ENCODE measurements at regions not wholly inside any gene's neighbourhood (a gene's known extent, or its start where the extent isn't known, plus 50 kb on each side); places are given as distances from the start of the nearest gene placed in this dataset.

DNA sequence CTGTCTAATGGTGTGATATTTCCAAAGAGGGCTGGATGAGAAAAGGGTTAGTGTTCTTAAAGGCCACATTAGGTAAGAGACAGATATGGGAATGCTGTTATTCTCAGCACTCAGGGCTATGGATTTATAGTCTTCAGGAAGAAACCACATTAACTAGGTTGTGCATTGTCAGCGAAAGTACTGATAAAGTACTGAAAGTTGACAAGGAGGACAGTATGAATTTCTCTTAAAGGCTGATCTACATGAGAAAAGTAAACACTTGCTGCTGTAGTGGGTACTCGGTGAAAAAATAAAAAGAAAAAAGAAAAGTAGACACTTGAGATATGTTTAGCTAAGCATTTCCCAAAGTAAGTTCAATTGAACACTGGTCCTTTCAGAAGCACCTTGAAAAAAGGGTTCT, 381.0 kb upstream of the RPS23 start:
- Histone ChIP-seq H3K27me3 (ENCODE audit: insufficient read depth, low read length) (no peaks in the 10 kb centered on the region), H3K4me3 (ENCODE audit: low read depth, low read length) (no peak overlapping the region), H2AFZ (ENCODE audit: low read length, unreplicated experiment) (no peak overlapping the region), H3K36me3 (ENCODE audit: insufficient read depth, low read length) (no peaks in the 10 kb centered on the region), H3K27ac (ENCODE audit: low read depth, low read length) (no peak overlapping the region), H3K79me2 (ENCODE audit: control insufficient read depth, insufficient read depth, low read length, unreplicated experiment) (no peaks in the 10 kb centered on the region), H3K4me1 (ENCODE audit: control insufficient read depth, insufficient read depth, low read length, unreplicated experiment) (no peaks in the 10 kb centered on the region)

DNA sequence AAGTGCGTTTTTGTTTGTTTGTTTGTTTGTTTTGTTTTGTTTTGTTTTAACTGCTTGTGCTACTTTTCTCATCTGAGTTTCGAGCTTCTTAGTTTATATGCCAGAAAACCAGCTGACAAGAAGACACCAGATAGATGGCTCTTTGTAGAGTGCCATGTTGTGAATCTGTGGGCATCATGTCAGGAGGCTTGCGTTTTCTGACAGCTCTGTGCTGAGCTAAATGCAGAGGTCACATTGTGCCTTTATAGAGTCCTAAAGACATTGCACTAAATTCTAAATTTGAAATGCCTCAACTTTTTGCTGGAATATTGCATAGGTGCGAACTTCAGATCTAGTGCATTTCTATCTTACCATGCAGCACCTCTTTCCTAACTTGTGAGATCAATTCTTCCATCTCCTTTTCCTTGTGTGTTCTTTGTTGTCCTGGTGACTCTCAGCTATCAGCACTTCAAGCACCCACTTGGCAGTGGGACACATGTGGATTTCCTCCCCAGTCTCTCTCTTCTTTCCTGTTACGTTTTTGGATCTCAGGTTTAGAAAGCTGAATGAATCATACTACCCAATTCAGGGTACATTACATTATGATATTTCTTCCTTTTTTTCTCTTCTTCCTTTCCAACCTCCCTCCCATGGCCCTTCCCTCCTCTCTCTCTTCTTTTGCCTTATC, 379.0 kb upstream of the RPS23 start:
- no peak overlapping the region for H3K4me3 ChIP-seq (ENCODE audit: low read depth, low read length)
- no peak overlapping the region for H2AFZ ChIP-seq (ENCODE audit: low read length, unreplicated experiment)
- H3K4me1 ChIP-seq (ENCODE audit: control insufficient read depth, insufficient read depth, low read length, unreplicated experiment) = no peaks in the 10 kb centered on the region
- no peak overlapping the region for H3K27ac ChIP-seq (ENCODE audit: low read depth, low read length)
- no peaks in the 10 kb centered on the region for H3K79me2 ChIP-seq (ENCODE audit: control insufficient read depth, insufficient read depth, low read length, unreplicated experiment)
- no peaks in the 10 kb centered on the region for H3K36me3 ChIP-seq (ENCODE audit: insufficient read depth, low read length)
- no peaks in the 10 kb centered on the region for H3K27me3 ChIP-seq (ENCODE audit: insufficient read depth, low read length)

DNA sequence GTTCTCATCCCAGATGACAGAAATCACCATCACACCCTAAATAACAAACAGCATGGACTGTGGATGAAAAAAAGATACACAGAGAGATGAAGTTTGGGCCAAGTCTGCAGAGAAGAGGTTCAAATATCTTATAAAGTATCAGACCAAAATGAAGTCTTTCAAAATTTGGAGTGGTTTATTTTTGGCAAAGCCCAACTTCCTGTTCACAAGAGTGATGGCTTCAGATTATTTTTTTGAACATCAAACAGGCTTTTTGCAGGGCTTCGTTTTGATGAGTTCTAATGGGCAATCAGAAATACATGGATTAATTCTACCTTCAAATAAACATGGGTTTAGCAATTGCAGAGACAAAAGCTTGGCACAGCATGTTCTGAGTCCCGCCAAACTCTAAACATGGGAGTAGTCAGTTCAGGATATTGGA, 378.2 kb upstream of the RPS23 start:
- H3K4me3 ChIP-seq (ENCODE audit: low read depth, low read length) = no peak overlapping the region
- H3K79me2 ChIP-seq (ENCODE audit: control insufficient read depth, insufficient read depth, low read length, unreplicated experiment) = no peaks in the 10 kb centered on the region
- no peaks in the 10 kb centered on the region for H3K4me1 ChIP-seq (ENCODE audit: control insufficient read depth, insufficient read depth, low read length, unreplicated experiment)
- H3K36me3 ChIP-seq (ENCODE audit: insufficient read depth, low read length) = no peaks in the 10 kb centered on the region
- H3K27me3 ChIP-seq (ENCODE audit: insufficient read depth, low read length) = no peaks in the 10 kb centered on the region
- H2AFZ ChIP-seq (ENCODE audit: low read length, unreplicated experiment) = no peak overlapping the region
- no peak overlapping the region for H3K27ac ChIP-seq (ENCODE audit: low read depth, low read length)

DNA sequence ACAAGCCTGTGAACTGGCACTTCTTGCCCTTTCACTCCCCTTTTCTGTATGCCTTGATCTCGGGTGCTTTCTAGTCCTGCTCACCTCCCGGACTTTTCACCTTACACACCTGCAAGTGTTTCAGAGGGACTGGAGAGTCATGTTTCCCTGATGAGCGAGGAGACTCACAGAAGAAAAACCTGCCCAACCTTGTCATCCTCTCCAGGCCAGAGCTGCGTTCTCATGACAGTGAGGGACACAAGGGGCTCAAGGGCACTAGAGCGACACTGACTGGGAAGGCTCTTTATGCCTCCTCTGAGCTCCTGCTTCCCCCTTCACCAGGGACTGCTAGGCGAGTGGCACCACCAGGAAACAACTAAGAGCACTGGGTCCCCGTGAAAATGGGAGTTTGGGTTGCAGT, 376.9 kb upstream of the RPS23 start:
- no peak overlapping the region for H3K27ac ChIP-seq (ENCODE audit: low read depth, low read length)
- no peaks in the 10 kb centered on the region for H3K79me2 ChIP-seq (ENCODE audit: control insufficient read depth, insufficient read depth, low read length, unreplicated experiment)
- H3K4me1 ChIP-seq (ENCODE audit: control insufficient read depth, insufficient read depth, low read length, unreplicated experiment) = no peaks in the 10 kb centered on the region
- no peak overlapping the region for H3K4me3 ChIP-seq (ENCODE audit: low read depth, low read length)
- no peaks in the 10 kb centered on the region for H3K27me3 ChIP-seq (ENCODE audit: insufficient read depth, low read length)
- no peaks in the 10 kb centered on the region for H3K36me3 ChIP-seq (ENCODE audit: insufficient read depth, low read length)
- H2AFZ ChIP-seq (ENCODE audit: low read length, unreplicated experiment) = no peak overlapping the region

DNA sequence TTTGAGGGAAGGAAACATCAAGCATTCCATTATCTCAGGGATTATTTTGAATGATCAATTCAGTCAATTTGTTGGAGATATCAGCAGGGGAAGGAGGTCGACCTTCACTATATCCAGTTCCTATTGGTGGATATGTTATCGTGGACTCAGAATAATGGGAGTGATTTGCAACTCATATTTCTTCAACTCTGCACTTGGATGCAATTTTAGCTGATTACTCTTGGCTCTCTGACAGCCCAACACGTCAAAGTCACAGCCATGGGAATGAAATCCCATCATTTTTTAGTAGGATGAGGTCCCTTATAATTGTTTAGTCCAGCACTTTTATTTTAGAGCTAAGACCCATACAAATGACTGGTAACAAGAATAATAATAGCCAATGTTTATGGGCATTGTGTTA, 371.8 kb upstream of the RPS23 start:
- no peaks in the 10 kb centered on the region for H3K4me1 ChIP-seq (ENCODE audit: control insufficient read depth, insufficient read depth, low read length, unreplicated experiment)

DNA sequence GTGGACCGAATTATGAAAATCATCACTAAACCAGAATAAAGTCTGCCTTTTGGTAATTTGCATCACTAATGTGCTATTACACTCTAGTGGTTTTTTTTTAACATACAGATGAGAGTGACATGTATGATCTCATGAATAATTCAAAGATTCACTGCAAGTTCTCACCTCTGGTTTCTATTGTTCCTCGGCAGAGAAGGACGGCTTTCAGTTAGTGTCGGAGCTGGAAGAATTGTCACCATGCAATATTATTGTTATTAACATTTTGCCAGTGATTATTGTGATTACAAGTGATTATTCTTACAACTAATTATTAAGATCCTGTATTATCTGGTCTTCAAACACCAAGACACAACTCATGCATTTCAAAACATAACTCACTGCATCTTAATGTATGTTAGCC, 366.6 kb upstream of the RPS23 start:
- Histone ChIP-seq H3K79me2 (ENCODE audit: control insufficient read depth, insufficient read depth, low read length, unreplicated experiment) (no peaks in the 10 kb centered on the region), H3K36me3 (ENCODE audit: insufficient read depth, low read length) (no peaks in the 10 kb centered on the region), H2AFZ (ENCODE audit: low read length, unreplicated experiment) (no peak overlapping the region), H3K4me1 (ENCODE audit: control insufficient read depth, insufficient read depth, low read length, unreplicated experiment) (no peaks in the 10 kb centered on the region), H3K27me3 (ENCODE audit: insufficient read depth, low read length) (no peaks in the 10 kb centered on the region), H3K27ac (ENCODE audit: low read depth, low read length) (no peak overlapping the region), H3K4me3 (ENCODE audit: low read depth, low read length) (no peak overlapping the region)

More for the DNA sequence above, 371.8 kb upstream of the RPS23 start:
- Histone ChIP-seq H3K36me3 (ENCODE audit: insufficient read depth, low read length) (no peaks in the 10 kb centered on the region), H3K79me2 (ENCODE audit: control insufficient read depth, insufficient read depth, low read length, unreplicated experiment) (no peaks in the 10 kb centered on the region), H2AFZ (ENCODE audit: low read length, unreplicated experiment) (no peak overlapping the region), H3K4me3 (ENCODE audit: low read depth, low read length) (no peak overlapping the region), H3K27me3 (ENCODE audit: insufficient read depth, low read length) (no peaks in the 10 kb centered on the region), H3K27ac (ENCODE audit: low read depth, low read length) (no peak overlapping the region)

DNA sequence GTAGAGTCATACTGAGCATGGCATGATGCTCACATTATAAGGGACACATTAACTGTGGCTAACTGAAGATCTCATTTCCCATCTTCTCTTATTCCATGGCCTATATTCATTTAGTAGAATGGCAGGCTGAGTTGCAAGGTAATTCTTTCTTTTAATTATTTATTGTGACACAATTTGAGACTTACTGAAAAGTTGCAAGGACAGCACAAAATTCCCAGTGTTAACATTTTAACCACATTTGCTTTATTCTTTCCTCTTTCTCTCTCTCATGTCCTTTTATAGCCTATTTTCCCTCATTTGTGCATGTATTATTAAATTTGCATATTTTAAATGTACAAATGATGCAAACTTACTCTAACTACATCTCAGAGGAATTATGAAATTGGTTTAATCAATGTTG, 366.1 kb upstream of the RPS23 start:
- Histone ChIP-seq H2AFZ (ENCODE audit: low read length, unreplicated experiment) (no peak overlapping the region), H3K4me1 (ENCODE audit: control insufficient read depth, insufficient read depth, low read length, unreplicated experiment) (no peaks in the 10 kb centered on the region), H3K27ac (ENCODE audit: low read depth, low read length) (no peak overlapping the region), H3K27me3 (ENCODE audit: insufficient read depth, low read length) (no peaks in the 10 kb centered on the region), H3K36me3 (ENCODE audit: insufficient read depth, low read length) (no peaks in the 10 kb centered on the region), H3K79me2 (ENCODE audit: control insufficient read depth, insufficient read depth, low read length, unreplicated experiment) (no peaks in the 10 kb centered on the region), H3K4me3 (ENCODE audit: low read depth, low read length) (no peak overlapping the region)

DNA sequence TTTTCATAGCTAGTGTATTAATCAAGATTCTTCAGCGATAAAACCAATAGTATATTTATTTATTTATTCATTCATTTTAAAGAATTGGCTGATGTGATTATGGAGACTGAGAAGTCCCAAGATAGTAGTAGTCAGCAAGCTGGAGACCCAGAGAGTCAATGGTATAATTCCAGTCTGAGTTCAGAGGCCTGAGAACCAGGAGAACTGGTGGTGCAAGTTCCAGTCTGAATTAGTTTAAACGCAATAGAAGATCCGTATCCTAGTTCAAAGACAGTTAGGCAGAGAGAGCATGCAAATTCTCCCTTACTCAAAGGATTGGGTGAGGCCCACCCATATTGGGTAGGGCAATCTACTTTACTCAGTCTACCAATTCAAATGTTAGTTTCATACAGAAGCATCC, 364.2 kb upstream of the RPS23 start:
- Histone ChIP-seq H2AFZ (ENCODE audit: low read length, unreplicated experiment) (no peak overlapping the region), H3K36me3 (ENCODE audit: insufficient read depth, low read length) (no peaks in the 10 kb centered on the region), H3K79me2 (ENCODE audit: control insufficient read depth, insufficient read depth, low read length, unreplicated experiment) (no peaks in the 10 kb centered on the region), H3K27me3 (ENCODE audit: insufficient read depth, low read length) (no peaks in the 10 kb centered on the region), H3K27ac (ENCODE audit: low read depth, low read length) (no peak overlapping the region), H3K4me3 (ENCODE audit: low read depth, low read length) (no peak overlapping the region), H3K4me1 (ENCODE audit: control insufficient read depth, insufficient read depth, low read length, unreplicated experiment) (no peaks in the 10 kb centered on the region)

DNA sequence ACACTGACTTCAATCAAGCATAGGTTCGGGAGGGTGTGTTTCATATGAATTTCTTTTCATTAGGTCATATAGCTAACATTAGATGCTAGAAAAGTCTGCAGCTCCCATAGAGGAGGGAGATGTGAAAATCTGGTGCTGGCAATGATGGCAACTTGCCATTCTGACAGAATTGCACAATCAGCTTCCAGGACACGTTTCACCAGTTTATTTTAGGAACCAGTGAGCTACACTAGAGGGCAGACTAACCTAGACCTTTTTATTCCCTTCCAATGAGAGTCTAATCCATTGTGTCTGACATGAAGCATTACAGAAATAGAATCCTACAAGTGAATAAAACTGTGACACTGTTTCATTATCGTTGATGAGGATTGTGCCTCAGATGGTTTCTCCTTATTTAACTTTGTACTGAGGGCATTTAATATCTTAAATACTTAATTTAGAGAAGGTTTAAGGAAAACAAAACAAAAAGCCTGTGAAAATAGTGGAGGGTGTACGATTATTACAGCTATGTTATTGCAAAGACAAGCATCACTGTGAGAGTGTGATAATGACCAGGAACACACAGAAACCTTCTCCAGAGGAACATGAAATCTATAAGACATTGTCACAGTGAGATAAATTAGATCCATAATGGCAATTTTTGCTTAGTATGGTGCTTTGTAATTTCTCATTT, 363.3 kb upstream of the RPS23 start:
- Histone ChIP-seq H3K36me3 (ENCODE audit: insufficient read depth, low read length) (no peaks in the 10 kb centered on the region), H3K27ac (ENCODE audit: low read depth, low read length) (no peak overlapping the region), H3K4me1 (ENCODE audit: control insufficient read depth, insufficient read depth, low read length, unreplicated experiment) (no peaks in the 10 kb centered on the region)

DNA sequence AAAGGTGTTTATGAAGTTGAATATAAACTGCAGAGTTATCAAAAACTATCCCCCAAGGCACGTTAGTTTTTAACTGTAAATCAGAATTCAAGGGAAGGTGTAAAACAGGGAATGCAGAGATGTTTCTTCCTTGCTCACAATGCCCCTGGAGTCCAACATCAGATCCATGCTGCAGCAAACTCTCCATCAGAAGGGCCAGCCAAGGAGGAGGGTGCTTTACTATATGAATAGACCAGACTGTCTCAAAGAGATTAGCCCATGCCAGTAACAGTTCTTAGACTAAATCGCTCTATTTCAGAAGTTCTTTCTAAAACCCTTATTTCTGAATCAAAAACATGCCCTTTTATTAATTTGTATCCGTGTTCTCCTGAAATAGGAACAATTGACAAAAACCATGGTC, 362.8 kb upstream of the RPS23 start:
- Histone ChIP-seq H3K4me1 (ENCODE audit: control insufficient read depth, insufficient read depth, low read length, unreplicated experiment) (no peaks in the 10 kb centered on the region), H3K79me2 (ENCODE audit: control insufficient read depth, insufficient read depth, low read length, unreplicated experiment) (no peaks in the 10 kb centered on the region), H3K36me3 (ENCODE audit: insufficient read depth, low read length) (no peaks in the 10 kb centered on the region), H3K4me3 (ENCODE audit: low read depth, low read length) (no peak overlapping the region), H3K27ac (ENCODE audit: low read depth, low read length) (no peak overlapping the region), H2AFZ (ENCODE audit: low read length, unreplicated experiment) (no peak overlapping the region), H3K27me3 (ENCODE audit: insufficient read depth, low read length) (no peaks in the 10 kb centered on the region)

More for the DNA sequence above, 363.3 kb upstream of the RPS23 start:
- H3K4me3 ChIP-seq (ENCODE audit: low read depth, low read length) = no peak overlapping the region
- no peak overlapping the region for H2AFZ ChIP-seq (ENCODE audit: low read length, unreplicated experiment)
- no peaks in the 10 kb centered on the region for H3K27me3 ChIP-seq (ENCODE audit: insufficient read depth, low read length)
- H3K79me2 ChIP-seq (ENCODE audit: control insufficient read depth, insufficient read depth, low read length, unreplicated experiment) = no peaks in the 10 kb centered on the region

DNA sequence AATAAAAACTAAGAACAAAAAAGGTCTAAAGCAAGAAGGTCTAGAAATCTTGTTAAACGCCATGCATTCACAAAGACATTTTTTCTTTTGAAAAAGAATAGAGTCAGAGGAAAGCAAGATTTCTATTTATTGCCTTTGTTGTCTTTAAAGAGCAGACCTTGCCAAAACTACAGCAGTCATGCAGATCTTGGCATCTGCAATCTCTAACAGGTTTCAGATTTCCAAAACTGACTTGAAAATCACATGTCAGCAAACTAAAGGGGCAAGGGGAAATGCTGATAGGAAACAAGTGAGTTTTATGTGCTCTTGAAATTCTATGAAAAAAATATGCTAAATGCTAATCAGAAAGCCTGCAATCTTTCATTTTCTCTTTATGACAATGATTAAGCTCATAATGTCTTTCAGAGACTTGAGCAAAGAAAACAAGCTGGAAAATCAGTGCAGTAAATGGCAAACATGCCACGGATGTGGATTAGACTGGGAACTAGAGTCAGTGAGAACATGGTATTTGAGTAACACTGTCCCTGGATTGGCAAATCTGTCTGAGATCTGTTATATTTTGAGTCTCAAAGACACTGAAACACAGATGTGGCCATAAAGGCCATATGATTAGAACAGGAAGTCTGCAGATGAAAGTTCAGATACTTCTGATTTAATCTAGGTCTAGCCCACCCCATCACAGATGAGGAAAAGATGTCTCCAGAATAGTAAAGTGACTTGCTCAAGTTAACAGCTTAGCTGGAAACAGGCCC, 361.4 kb upstream of the RPS23 start:
- no peaks in the 10 kb centered on the region for H3K27me3 ChIP-seq (ENCODE audit: insufficient read depth, low read length)
- no peak overlapping the region for H3K27ac ChIP-seq (ENCODE audit: low read depth, low read length)
- H3K36me3 ChIP-seq (ENCODE audit: insufficient read depth, low read length) = no peaks in the 10 kb centered on the region
- H2AFZ ChIP-seq (ENCODE audit: low read length, unreplicated experiment) = no peak overlapping the region
- no peaks in the 10 kb centered on the region for H3K79me2 ChIP-seq (ENCODE audit: control insufficient read depth, insufficient read depth, low read length, unreplicated experiment)
- H3K4me3 ChIP-seq (ENCODE audit: low read depth, low read length) = no peak overlapping the region
- H3K4me1 ChIP-seq (ENCODE audit: control insufficient read depth, insufficient read depth, low read length, unreplicated experiment) = no peaks in the 10 kb centered on the region

Measured in ACC112 (cell line).